ENCODE measurements at regions not wholly inside any gene's neighbourhood (a gene's known extent, or its start where the extent isn't known, plus 50 kb on each side); places are given as distances from the start of the nearest gene placed in this dataset.

DNA sequence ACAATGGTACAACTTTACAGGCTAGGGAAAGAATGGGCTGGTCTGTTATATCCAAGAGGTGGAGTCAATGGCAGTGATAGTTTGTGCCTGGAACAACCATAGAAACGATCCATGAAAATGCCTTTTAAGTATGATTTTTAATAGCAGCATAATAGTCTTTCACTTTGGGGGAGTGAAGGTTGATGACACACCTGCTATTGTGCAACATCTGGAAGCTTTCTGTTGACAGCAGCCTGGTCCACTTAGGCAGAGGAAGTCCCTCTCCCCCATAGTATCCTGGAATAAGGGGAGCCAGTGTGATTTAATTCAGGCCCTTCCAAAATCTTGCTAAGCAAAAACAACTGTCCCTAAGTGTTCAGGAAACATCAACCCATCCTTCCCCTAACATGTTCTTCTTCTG, 56.3 kb upstream of the HS3ST4 start:
- TF ChIP-seq, protein P1, sequence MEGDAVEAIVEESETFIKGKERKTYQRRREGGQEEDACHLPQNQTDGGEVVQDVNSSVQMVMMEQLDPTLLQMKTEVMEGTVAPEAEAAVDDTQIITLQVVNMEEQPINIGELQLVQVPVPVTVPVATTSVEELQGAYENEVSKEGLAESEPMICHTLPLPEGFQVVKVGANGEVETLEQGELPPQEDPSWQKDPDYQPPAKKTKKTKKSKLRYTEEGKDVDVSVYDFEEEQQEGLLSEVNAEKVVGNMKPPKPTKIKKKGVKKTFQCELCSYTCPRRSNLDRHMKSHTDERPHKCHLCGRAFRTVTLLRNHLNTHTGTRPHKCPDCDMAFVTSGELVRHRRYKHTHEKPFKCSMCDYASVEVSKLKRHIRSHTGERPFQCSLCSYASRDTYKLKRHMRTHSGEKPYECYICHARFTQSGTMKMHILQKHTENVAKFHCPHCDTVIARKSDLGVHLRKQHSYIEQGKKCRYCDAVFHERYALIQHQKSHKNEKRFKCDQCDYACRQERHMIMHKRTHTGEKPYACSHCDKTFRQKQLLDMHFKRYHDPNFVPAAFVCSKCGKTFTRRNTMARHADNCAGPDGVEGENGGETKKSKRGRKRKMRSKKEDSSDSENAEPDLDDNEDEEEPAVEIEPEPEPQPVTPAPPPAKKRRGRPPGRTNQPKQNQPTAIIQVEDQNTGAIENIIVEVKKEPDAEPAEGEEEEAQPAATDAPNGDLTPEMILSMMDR (IDR thresholded peaks at IDR 0.05; ENCODE audit: extremely low read depth in 1 of 2, insufficient read depth in 1 of 2, low read depth in 1 of 2, low read length in 2 of 2), result no peak
- no peak for TF ChIP-seq EZH2 (IDR thresholded peaks at IDR 0.05; ENCODE audit: borderline replicate concordance, low read depth, low read length, severe bottlenecking)
- TF ChIP-seq POLR2A (IDR thresholded peaks at IDR 0.05; ENCODE audit: low read depth, low read length), result no peak
- no peak for TF ChIP-seq POLR2AphosphoS5 (IDR thresholded peaks at IDR 0.05; ENCODE audit: insufficient read depth, low read depth, low read length)
- TF ChIP-seq, protein P2, sequence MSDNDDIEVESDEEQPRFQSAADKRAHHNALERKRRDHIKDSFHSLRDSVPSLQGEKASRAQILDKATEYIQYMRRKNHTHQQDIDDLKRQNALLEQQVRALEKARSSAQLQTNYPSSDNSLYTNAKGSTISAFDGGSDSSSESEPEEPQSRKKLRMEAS (IDR thresholded peaks at IDR 0.05; ENCODE audit: insufficient read depth, insufficient read length), result no peak
- no peak for TF ChIP-seq FOS (IDR thresholded peaks at IDR 0.05; ENCODE audit: borderline replicate concordance, insufficient read depth, low read length)
- TF ChIP-seq GATA2 (IDR thresholded peaks at IDR 0.05; ENCODE audit: insufficient read depth, insufficient read length, low read depth, low read length), result no peak
